HepG2 (cell line): ENCODE measurements at regions not wholly inside any gene's neighbourhood (a gene's known extent, or its start where the extent isn't known, plus 50 kb on each side); places are given as distances from the start of the nearest gene placed in this dataset.

ENCODE experiments used
- FLYWCH1 ChIP-seq: sonication (generic); formaldehyde crosslinking; IDR thresholded peaks from 2 replicates; pipeline ENCODE4 v1.8.1; 2023; ENCODE audit warnings: mild to moderate bottlenecking, missing genetic modification reagents
- HES4 ChIP-seq: sonication (generic); formaldehyde crosslinking; IDR thresholded peaks from 2 replicates; pipeline ENCODE4 v1.9.0; 2021; ENCODE audit warnings: mild to moderate bottlenecking, missing genetic modification reagents, borderline replicate concordance
- NFE2L1 ChIP-seq: sonication (generic); formaldehyde crosslinking; IDR thresholded peaks from 2 replicates; pipeline ENCODE4 v1.4.0; 2020; ENCODE audit warnings: missing genetic modification reagents, mild to moderate bottlenecking, borderline replicate concordance
- NFRKB ChIP-seq: fragments of 450-650 bp; IDR thresholded peaks from 2 replicates; pipeline ENCODE4 v1.6.1; 2017
- RBFOX2 ChIP-seq: fragments of 200-400 bp; formaldehyde crosslinking; IDR thresholded peaks from 2 replicates; pipeline ENCODE4 v1.6.1; 2017; ENCODE audit warnings: low read depth, mild to moderate bottlenecking, low read length
- SAFB2 ChIP-seq: sonication (generic); formaldehyde crosslinking; IDR thresholded peaks from 2 replicates; pipeline ENCODE4 v1.5.1; 2020; ENCODE audit warnings: missing genetic modification reagents, low read depth, mild to moderate bottlenecking, borderline replicate concordance
- SOX5 ChIP-seq: IDR thresholded peaks from 2 replicates; pipeline ENCODE4 v1.6.1; 2016; ENCODE audit warnings: borderline replicate concordance
- SPEN ChIP-seq: sonication (generic); formaldehyde crosslinking; IDR thresholded peaks from 2 replicates; pipeline ENCODE4 v1.5.1; 2020; ENCODE audit warnings: low read depth, mild to moderate bottlenecking, missing genetic modification reagents
- ZFP91 ChIP-seq: sonication (generic); formaldehyde crosslinking; IDR thresholded peaks from 2 replicates; pipeline ENCODE4 v1.9.0; 2022; ENCODE audit warnings: missing genetic modification reagents, mild to moderate bottlenecking, borderline replicate concordance
- ZFY ChIP-seq: sonication (generic); formaldehyde crosslinking; IDR thresholded peaks from 2 replicates; pipeline ENCODE4 v1.4.0; 2020; ENCODE audit warnings: missing genetic modification reagents
- ZNF430 ChIP-seq: sonication (generic); formaldehyde crosslinking; IDR thresholded peaks from 2 replicates; pipeline ENCODE4 v1.9.0; 2021; ENCODE audit warnings: mild to moderate bottlenecking, missing genetic modification reagents
- ZNF431 ChIP-seq: sonication (generic); formaldehyde crosslinking; IDR thresholded peaks from 2 replicates; pipeline ENCODE4 v1.9.0; 2022; ENCODE audit warnings: missing genetic modification reagents, low read depth, mild to moderate bottlenecking, borderline replicate concordance
- ZSCAN29 ChIP-seq: sonication (generic); formaldehyde crosslinking; conservative IDR thresholded peaks from 2 replicates; pipeline ENCODE4 v1.4.0; 2020; ENCODE audit warnings: mild to moderate bottlenecking, missing genetic modification reagents
- TF ChIP-seq, protein P1 (sequence below): sonication (generic); formaldehyde crosslinking; IDR thresholded peaks from 2 replicates; pipeline ENCODE4 v1.4.0; 2020; ENCODE audit warnings: missing genetic modification reagents, borderline replicate concordance
- TF ChIP-seq, protein P2 (sequence below): sonication (generic); formaldehyde crosslinking; IDR thresholded peaks from 2 replicates; pipeline ENCODE4 v1.5.0; 2020; ENCODE audit warnings: missing genetic modification reagents
- TF ChIP-seq, protein P3 (sequence below): sonication (generic); formaldehyde crosslinking; IDR thresholded peaks from 2 replicates; pipeline ENCODE4 v1.4.0; 2020; ENCODE audit warnings: missing genetic modification reagents, borderline replicate concordance
- TF ChIP-seq, protein P4 (sequence below): sonication (generic); formaldehyde crosslinking; IDR thresholded peaks from 2 replicates; pipeline ENCODE4 v1.4.0; 2020; ENCODE audit warnings: missing genetic modification reagents

GRCh38 chr10:33876584-33877400 lies 542.3 kb upstream of the NRP1 start (continued):
- TF ChIP-seq, protein P1, sequence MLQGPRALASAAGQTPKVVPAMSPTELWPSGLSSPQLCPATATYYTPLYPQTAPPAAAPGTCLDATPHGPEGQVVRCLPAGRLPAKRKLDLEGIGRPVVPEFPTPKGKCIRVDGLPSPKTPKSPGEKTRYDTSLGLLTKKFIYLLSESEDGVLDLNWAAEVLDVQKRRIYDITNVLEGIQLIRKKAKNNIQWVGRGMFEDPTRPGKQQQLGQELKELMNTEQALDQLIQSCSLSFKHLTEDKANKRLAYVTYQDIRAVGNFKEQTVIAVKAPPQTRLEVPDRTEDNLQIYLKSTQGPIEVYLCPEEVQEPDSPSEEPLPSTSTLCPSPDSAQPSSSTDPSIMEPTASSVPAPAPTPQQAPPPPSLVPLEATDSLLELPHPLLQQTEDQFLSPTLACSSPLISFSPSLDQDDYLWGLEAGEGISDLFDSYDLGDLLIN (CRISPR knock-in tag): no peak
- TF ChIP-seq, protein P2, sequence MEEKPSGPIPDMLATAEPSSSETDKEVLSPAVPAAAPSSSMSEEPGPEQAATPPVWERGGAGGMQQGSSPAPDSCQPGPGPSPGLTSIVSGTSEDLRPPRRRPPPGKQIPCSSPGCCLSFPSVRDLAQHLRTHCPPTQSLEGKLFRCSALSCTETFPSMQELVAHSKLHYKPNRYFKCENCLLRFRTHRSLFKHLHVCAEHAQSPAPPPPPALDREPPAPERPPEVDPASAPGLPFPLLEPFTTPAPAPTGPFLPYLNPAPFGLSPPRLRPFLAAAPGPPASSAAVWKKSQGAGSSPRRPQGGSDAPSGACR (CRISPR knock-in tag): no peak
- TF ChIP-seq, protein P3, sequence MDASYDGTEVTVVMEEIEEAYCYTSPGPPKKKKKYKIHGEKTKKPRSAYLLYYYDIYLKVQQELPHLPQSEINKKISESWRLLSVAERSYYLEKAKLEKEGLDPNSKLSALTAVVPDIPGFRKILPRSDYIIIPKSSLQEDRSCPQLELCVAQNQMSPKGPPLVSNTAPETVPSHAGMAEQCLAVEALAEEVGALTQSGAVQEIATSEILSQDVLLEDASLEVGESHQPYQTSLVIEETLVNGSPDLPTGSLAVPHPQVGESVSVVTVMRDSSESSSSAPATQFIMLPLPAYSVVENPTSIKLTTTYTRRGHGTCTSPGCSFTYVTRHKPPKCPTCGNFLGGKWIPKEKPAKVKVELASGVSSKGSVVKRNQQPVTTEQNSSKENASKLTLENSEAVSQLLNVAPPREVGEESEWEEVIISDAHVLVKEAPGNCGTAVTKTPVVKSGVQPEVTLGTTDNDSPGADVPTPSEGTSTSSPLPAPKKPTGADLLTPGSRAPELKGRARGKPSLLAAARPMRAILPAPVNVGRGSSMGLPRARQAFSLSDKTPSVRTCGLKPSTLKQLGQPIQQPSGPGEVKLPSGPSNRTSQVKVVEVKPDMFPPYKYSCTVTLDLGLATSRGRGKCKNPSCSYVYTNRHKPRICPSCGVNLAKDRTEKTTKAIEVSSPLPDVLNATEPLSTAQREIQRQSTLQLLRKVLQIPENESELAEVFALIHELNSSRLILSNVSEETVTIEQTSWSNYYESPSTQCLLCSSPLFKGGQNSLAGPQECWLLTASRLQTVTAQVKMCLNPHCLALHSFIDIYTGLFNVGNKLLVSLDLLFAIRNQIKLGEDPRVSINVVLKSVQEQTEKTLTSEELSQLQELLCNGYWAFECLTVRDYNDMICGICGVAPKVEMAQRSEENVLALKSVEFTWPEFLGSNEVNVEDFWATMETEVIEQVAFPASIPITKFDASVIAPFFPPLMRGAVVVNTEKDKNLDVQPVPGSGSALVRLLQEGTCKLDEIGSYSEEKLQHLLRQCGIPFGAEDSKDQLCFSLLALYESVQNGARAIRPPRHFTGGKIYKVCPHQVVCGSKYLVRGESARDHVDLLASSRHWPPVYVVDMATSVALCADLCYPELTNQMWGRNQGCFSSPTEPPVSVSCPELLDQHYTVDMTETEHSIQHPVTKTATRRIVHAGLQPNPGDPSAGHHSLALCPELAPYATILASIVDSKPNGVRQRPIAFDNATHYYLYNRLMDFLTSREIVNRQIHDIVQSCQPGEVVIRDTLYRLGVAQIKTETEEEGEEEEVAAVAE (CRISPR knock-in tag): peak; percentile 56; the same call in 1 of the 2 replicates
- peak; percentile 70 for TF ChIP-seq SOX5 (CRISPR knock-in tag)
- TF ChIP-seq ZSCAN29 (CRISPR knock-in tag): 0 out of 2 replicates have a peak, but pooled peaks have one; percentile 44
- TF ChIP-seq SAFB2 (CRISPR knock-in tag): no peak
- no peak for TF ChIP-seq ZFP91 (CRISPR knock-in tag)
- TF ChIP-seq ZNF430 (CRISPR knock-in tag): 0 out of 2 replicates have a peak, but pooled peaks have one; percentile 52
- TF ChIP-seq, protein P4, sequence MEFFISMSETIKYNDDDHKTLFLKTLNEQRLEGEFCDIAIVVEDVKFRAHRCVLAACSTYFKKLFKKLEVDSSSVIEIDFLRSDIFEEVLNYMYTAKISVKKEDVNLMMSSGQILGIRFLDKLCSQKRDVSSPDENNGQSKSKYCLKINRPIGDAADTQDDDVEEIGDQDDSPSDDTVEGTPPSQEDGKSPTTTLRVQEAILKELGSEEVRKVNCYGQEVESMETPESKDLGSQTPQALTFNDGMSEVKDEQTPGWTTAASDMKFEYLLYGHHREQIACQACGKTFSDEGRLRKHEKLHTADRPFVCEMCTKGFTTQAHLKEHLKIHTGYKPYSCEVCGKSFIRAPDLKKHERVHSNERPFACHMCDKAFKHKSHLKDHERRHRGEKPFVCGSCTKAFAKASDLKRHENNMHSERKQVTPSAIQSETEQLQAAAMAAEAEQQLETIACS (CRISPR knock-in tag): no peak
- no peak for TF ChIP-seq NFE2L1 (CRISPR knock-in tag)
- no peak for TF ChIP-seq FLYWCH1
- no peak for TF ChIP-seq SPEN
- TF ChIP-seq ZNF431 (CRISPR knock-in tag): peak; percentile 66; the same call in 1 of the 2 replicates
- TF ChIP-seq ZFY (CRISPR knock-in tag): no peak
- no peak for TF ChIP-seq RBFOX2
- no peak for TF ChIP-seq HES4 (CRISPR knock-in tag)
- no peak for TF ChIP-seq NFRKB
